NCI-H2227 (cell line): ENCODE measurements at regions not wholly inside any gene's neighbourhood (a gene's known extent, or its start where the extent isn't known, plus 50 kb on each side); places are given as distances from the start of the nearest gene placed in this dataset.
"Not testable (repeated sequence)": the region's sequence is repeated elsewhere in the genome, so short reads cannot be mapped to it uniquely, and the experiment has no call there.

Experiments
- DNase-seq: peaks from one replicate; lab custom pipeline; 2025; ENCODE audit not compliant: unreplicated experiment; lab: John Stamatoyannopoulos, UW

- DNase-seq = no peak
These were observed 1007.6 kb downstream of the ANKRD7 start for GRCh38 chr7:119232091-119232490.

- no peak for DNase-seq
These were observed 1008.5 kb downstream of the ANKRD7 start for GRCh38 chr7:119233015-119233414.

- no peak for DNase-seq
These were observed 1020.0 kb upstream of the KCND2 start for GRCh38 chr7:119252962-119253361.

- no peak for DNase-seq
These were observed 1018.2 kb upstream of the KCND2 start for GRCh38 chr7:119254742-119255141.

- no peak for DNase-seq
These were observed 1017.0 kb upstream of the KCND2 start for GRCh38 chr7:119256001-119256400.

GRCh38 chr7:119256446-119257131 is 1016.4 kb upstream of the KCND2 start:
- DNase-seq = no peak

GRCh38 chr7:119266790-119267189 is 1006.2 kb upstream of the KCND2 start:
- DNase-seq = not testable (repeated sequence)

GRCh38 chr7:119270045-119270464 is 1002.9 kb upstream of the KCND2 start:
- DNase-seq = peak; percentile 73

- DNase-seq = no peak
These were observed 1002.3 kb upstream of the KCND2 start for GRCh38 chr7:119270644-119271043.

GRCh38 chr7:119271147-119271779 is 1001.7 kb upstream of the KCND2 start:
- DNase-seq = no peak

GRCh38 chr7:119281181-119281846 is 991.7 kb upstream of the KCND2 start:
- no peak for DNase-seq

- DNase-seq = no peak
These were observed 989.6 kb upstream of the KCND2 start for GRCh38 chr7:119283353-119283752.

- no peak for DNase-seq
These were observed 984.6 kb upstream of the KCND2 start for GRCh38 chr7:119288416-119288815.

GRCh38 chr7:119300341-119300740 is 972.6 kb upstream of the KCND2 start:
- DNase-seq = peak; percentile 21

- DNase-seq = no peak
These were observed 952.7 kb upstream of the KCND2 start for GRCh38 chr7:119320316-119320715.

- DNase-seq = no peak
These were observed 943.3 kb upstream of the KCND2 start for GRCh38 chr7:119329715-119330114.

GRCh38 chr7:119335405-119335804 is 937.6 kb upstream of the KCND2 start:
- no peak for DNase-seq

- no peak for DNase-seq
These were observed 931.2 kb upstream of the KCND2 start for GRCh38 chr7:119341822-119342221.

- DNase-seq = no peak
These were observed 929.7 kb upstream of the KCND2 start for GRCh38 chr7:119343289-119343688.

- DNase-seq = no peak
These were observed 928.5 kb upstream of the KCND2 start for GRCh38 chr7:119344466-119344865.

GRCh38 chr7:119348491-119348890 is 924.5 kb upstream of the KCND2 start:
- no peak for DNase-seq

GRCh38 chr7:119350334-119350733 is 922.6 kb upstream of the KCND2 start:
- no peak for DNase-seq
